Gastrocnemius medialis (tissue), 4 donors: ENCODE measurements at regions not wholly inside any gene's neighbourhood (a gene's known extent, or its start where the extent isn't known, plus 50 kb on each side); places are given as distances from the start of the nearest gene placed in this dataset.

ENCODE experiments used
- ATAC-seq, 2 donors: fragments of 150-250 bp; one replicate each; pipeline ENCODE4 v1.9.1; 2016
- DNase-seq, 2 donors: peaks; one replicate each; pipeline ENCODE4 v3.0.0-alpha.2; 2019
- H3K27ac ChIP-seq, 4 donors: fragments of 200-600 bp; sonication (generic); 1 replicate in 1 of 4; 2 replicates in 3 of 4; pipeline ENCODE4 v1.5.1; 2016 to 2018; ENCODE audit warnings: mild to moderate bottlenecking in 2 of 4, moderate library complexity in 1 of 4
- H3K27me3 ChIP-seq, 3 donors: fragments of 200-600 bp; sonication (generic) in 2 of 3; 1 replicate in 1 of 3; 2 replicates in 2 of 3; pipeline versions ENCODE4 v1.5.1 to v1.6.0; 2016 to 2019; ENCODE audit warnings: mild to moderate bottlenecking in 1 of 3, moderate library complexity in 1 of 3
- H3K36me3 ChIP-seq, 2 donors: fragments of 200-600 bp; sonication (generic) in 1 of 2; one replicate each; pipeline ENCODE4 v1.5.1; 2017 to 2018
- H3K4me1 ChIP-seq, 2 donors: fragments of 200-600 bp; sonication (generic) in 1 of 2; one replicate each; pipeline ENCODE4 v1.5.1; 2016 to 2017; ENCODE audit warnings: mild to moderate bottlenecking in 2 of 2
- H3K4me3 ChIP-seq, 4 donors: fragments of 200-600 bp; sonication (generic) in 3 of 4; 1 replicate in 1 of 4; 2 replicates in 3 of 4; pipeline ENCODE4 v1.5.1; 2016 to 2019; ENCODE audit warnings: mild to moderate bottlenecking in 2 of 4
- H3K9me3 ChIP-seq, 3 donors: fragments of 200-600 bp; sonication (generic) in 2 of 3; 1 replicate in 1 of 3; 2 replicates in 2 of 3; pipeline ENCODE4 v1.5.1; 2016 to 2019
- POLR2A ChIP-seq, 2 donors: fragments of 450-650 bp; IDR thresholded peaks; one replicate each; pipeline ENCODE4 v1.6.1; 2017; ENCODE audit warnings: antibody characterized with exemption in 2 of 2, mild to moderate bottlenecking in 2 of 2, moderate library complexity in 2 of 2
- in situ Hi-C, 4 donors: fragments of 200-750 bp; cut with MboI; loops; one replicate each; pipeline versions ENCODE4 v1.15.0 to v1.8.0; 2017; ENCODE audit warnings: low sequenced_read_pairs in 4 of 4
- intact Hi-C: fragments of 100-400 bp; cut with DNase I; formaldehyde crosslinking; loops from one replicate; pipeline ENCODE4 v1.15.1; 2023; ENCODE audit warnings: low total_unique reads
- TF ChIP-seq, protein P1 (sequence below), 5 experiments: fragments of 450-650 bp in 3 of 5; fragments of 200-600 bp in 2 of 5; sonication (generic) in 2 of 5; IDR thresholded peaks in 4 of 5; conservative IDR thresholded peaks in 1 of 5; 1 replicate in 4 of 5; 2 replicates in 1 of 5; pipeline ENCODE4 v1.5.1; 2016 to 2019; ENCODE audit warnings: antibody characterized with exemption in 5 of 5, mild to moderate bottlenecking in 3 of 5, moderate library complexity in 3 of 5

- ATAC-seq (no peak), DNase-seq (no peak)
- Histone ChIP-seq H3K27ac (no peak overlapping the region), H3K36me3 (no peaks in the 10 kb centered on the region), H3K27me3 (no peaks in the 10 kb centered on the region), H3K9me3 (no peaks in the 10 kb centered on the region), H3K4me3 (no peak overlapping the region), H3K4me1 (no peaks in the 10 kb centered on the region)
- intact Hi-C loops (no loop called here), in situ Hi-C loops (loop anchor here in 1 of 4 donors (25.0 kb wide), 1 partner anchor 711 kb away; no protein-coding TSS in a partner anchor)
- TF ChIP-seq, protein P1, sequence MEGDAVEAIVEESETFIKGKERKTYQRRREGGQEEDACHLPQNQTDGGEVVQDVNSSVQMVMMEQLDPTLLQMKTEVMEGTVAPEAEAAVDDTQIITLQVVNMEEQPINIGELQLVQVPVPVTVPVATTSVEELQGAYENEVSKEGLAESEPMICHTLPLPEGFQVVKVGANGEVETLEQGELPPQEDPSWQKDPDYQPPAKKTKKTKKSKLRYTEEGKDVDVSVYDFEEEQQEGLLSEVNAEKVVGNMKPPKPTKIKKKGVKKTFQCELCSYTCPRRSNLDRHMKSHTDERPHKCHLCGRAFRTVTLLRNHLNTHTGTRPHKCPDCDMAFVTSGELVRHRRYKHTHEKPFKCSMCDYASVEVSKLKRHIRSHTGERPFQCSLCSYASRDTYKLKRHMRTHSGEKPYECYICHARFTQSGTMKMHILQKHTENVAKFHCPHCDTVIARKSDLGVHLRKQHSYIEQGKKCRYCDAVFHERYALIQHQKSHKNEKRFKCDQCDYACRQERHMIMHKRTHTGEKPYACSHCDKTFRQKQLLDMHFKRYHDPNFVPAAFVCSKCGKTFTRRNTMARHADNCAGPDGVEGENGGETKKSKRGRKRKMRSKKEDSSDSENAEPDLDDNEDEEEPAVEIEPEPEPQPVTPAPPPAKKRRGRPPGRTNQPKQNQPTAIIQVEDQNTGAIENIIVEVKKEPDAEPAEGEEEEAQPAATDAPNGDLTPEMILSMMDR (IDR thresholded peaks at IDR 0.05 in 4 of 5, conservative IDR thresholded peaks at IDR 0.05 in 1 of 5) = no peak
- TF ChIP-seq POLR2A (IDR thresholded peaks at IDR 0.05) = no peak
These were observed 137.3 kb upstream of the GPR12 start for GRCh38 chr13:26897706-26898550.

GRCh38 chr13:26896986-26897668 is 136.5 kb upstream of the GPR12 start:
- no peak for DNase-seq
- Histone ChIP-seq H3K27me3 (no peaks in the 10 kb centered on the region), H3K4me1 (no peaks in the 10 kb centered on the region), H3K9me3 (no peaks in the 10 kb centered on the region), H3K4me3 (no peak overlapping the region), H3K36me3 (no peaks in the 10 kb centered on the region), H3K27ac (no peak overlapping the region)
- intact Hi-C loops (no loop called here), in situ Hi-C loops (loop anchor here in 1 of 4 donors (25.0 kb wide), 1 partner anchor 710 kb away; no protein-coding TSS in a partner anchor)
- no peak for ATAC-seq
- TF ChIP-seq POLR2A (IDR thresholded peaks at IDR 0.05) = no peak
- TF ChIP-seq, protein P1 (IDR thresholded peaks at IDR 0.05 in 4 of 5, conservative IDR thresholded peaks at IDR 0.05 in 1 of 5) = no peak

DNA sequence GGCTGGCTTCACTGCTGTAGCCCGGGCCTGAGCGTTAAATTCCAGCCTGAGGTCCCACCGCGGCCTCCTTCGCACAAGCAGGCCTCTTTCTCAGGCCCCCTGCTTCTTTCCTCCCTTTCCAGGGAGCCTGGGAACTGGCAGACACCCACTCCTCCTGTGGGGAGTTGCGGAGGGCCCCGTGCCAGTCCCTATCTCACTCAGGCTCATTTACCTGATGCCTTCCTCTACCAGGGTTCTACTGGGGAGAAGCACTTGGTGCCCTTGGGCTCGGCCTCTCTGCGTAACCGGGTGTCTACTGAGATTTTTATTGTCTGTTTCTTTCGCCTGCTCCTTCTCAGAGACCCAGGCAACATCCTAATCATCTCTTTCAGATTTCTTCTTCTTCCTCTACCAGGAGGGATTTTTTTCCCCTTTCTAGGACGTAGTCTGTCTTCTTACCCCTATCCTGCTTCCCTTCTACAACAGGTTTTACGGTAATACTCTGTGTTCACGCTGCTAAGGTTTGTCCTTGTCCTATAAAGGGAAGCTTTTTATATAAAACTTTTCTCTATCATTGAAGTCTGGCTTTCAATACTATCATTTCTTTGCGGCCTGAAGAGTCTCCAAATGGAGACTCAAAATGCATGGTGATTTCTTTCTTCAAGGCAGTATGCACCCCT is 135.4 kb upstream of the GPR12 start:
- TF ChIP-seq, protein P1 (IDR thresholded peaks at IDR 0.05 in 4 of 5, conservative IDR thresholded peaks at IDR 0.05 in 1 of 5) = no peak
- TF ChIP-seq POLR2A (IDR thresholded peaks at IDR 0.05) = no peak
- DNase-seq (no peak), ATAC-seq (no peak)
- H3K27ac ChIP-seq = no peak overlapping the region
- in situ Hi-C loops = loop anchor here in 1 of 4 donors (25.0 kb wide), 1 partner anchor 709 kb away; no protein-coding TSS in a partner anchor
- no peaks in the 10 kb centered on the region for H3K36me3 ChIP-seq
- no peaks in the 10 kb centered on the region for H3K4me1 ChIP-seq
- intact Hi-C loops = no loop called here
- no peaks in the 10 kb centered on the region for H3K9me3 ChIP-seq
- H3K4me3 ChIP-seq = no peak overlapping the region
- H3K27me3 ChIP-seq = no peaks in the 10 kb centered on the region

- intact Hi-C loops = no loop called here
- DNase-seq = no peak
These were observed 134.7 kb upstream of the GPR12 start for GRCh38 chr13:26895081-26895807.

More at GRCh38 chr13:26895081-26895807, 134.7 kb upstream of the GPR12 start:
- H3K36me3 ChIP-seq = no peaks in the 10 kb centered on the region
- no peak overlapping the region for H3K27ac ChIP-seq
- TF ChIP-seq, protein P1 (IDR thresholded peaks at IDR 0.05 in 4 of 5, conservative IDR thresholded peaks at IDR 0.05 in 1 of 5) = no peak
- TF ChIP-seq POLR2A (IDR thresholded peaks at IDR 0.05) = no peak
- no peaks in the 10 kb centered on the region for H3K9me3 ChIP-seq
- H3K4me1 ChIP-seq = no peaks in the 10 kb centered on the region
- no peak for ATAC-seq
- H3K4me3 ChIP-seq = no peak overlapping the region
- no peaks in the 10 kb centered on the region for H3K27me3 ChIP-seq
- in situ Hi-C loops = loop anchor here in 1 of 4 donors (25.0 kb wide), 1 partner anchor 708 kb away; no protein-coding TSS in a partner anchor
